ENCODE measurements at regions not wholly inside any gene's neighbourhood (a gene's known extent, or its start where the extent isn't known, plus 50 kb on each side); places are given as distances from the start of the nearest gene placed in this dataset.

- TF ChIP-seq CTCF (IDR thresholded peaks at IDR 0.05) (no peak), EZH2 (IDR thresholded peaks at IDR 0.05) (no peak)
Measured at GRCh38 chr11:109984634-109985289, 108.4 kb upstream of the ZC3H12C start.
